ENCODE measurements at regions not wholly inside any gene's neighbourhood (a gene's known extent, or its start where the extent isn't known, plus 50 kb on each side); places are given as distances from the start of the nearest gene placed in this dataset.

- H3K79me2 ChIP-seq (ENCODE audit: insufficient read depth, low read length), result no peaks in the 10 kb centered on the region
- no peaks in the 10 kb centered on the region for H4K20me1 ChIP-seq (ENCODE audit: insufficient read depth, low read length)
- DNase-seq (ENCODE audit: insufficient read length, low spot score, missing footprints), result no peak
- no peaks in the 10 kb centered on the region for H3K4me1 ChIP-seq (ENCODE audit: insufficient read depth, low read length)
- no peak for TF ChIP-seq CTCF (IDR thresholded peaks at IDR 0.05; ENCODE audit: extremely low read depth, low read depth, low read length)
- no peak overlapping the region for H2AFZ ChIP-seq (ENCODE audit: low read length)
- no peak overlapping the region for H3K4me2 ChIP-seq (ENCODE audit: insufficient read depth, low read length)
- no peaks in the 10 kb centered on the region for H3K27me3 ChIP-seq (ENCODE audit: insufficient read depth, low read length)
- H3K27ac ChIP-seq (ENCODE audit: low read depth, low read length), result no peak overlapping the region
- H3K36me3 ChIP-seq (ENCODE audit: insufficient read depth, low read length), result no peaks in the 10 kb centered on the region
- no peak overlapping the region for H3K4me3 ChIP-seq (ENCODE audit: insufficient read depth, low read length)
- H3K9me3 ChIP-seq (ENCODE audit: low read depth, low read length), result no peaks in the 10 kb centered on the region
Measured at GRCh38 chr21:16437586-16437985, 707.8 kb downstream of the USP25 start.

- Histone ChIP-seq H3K36me3 (ENCODE audit: insufficient read depth, low read length) (no peaks in the 10 kb centered on the region), H3K4me1 (ENCODE audit: insufficient read depth, low read length) (no peaks in the 10 kb centered on the region), H3K4me2 (ENCODE audit: insufficient read depth, low read length) (no peak overlapping the region), H4K20me1 (ENCODE audit: insufficient read depth, low read length) (no peaks in the 10 kb centered on the region), H3K4me3 (ENCODE audit: insufficient read depth, low read length) (no peak overlapping the region), H3K27me3 (ENCODE audit: insufficient read depth, low read length) (no peaks in the 10 kb centered on the region), H3K27ac (ENCODE audit: low read depth, low read length) (no peak overlapping the region), H3K9me3 (ENCODE audit: low read depth, low read length) (no peaks in the 10 kb centered on the region), H3K79me2 (ENCODE audit: insufficient read depth, low read length) (no peaks in the 10 kb centered on the region), H2AFZ (ENCODE audit: low read length) (no peak overlapping the region)
- no peak for DNase-seq (ENCODE audit: insufficient read length, low spot score, missing footprints)
- no peak for TF ChIP-seq CTCF (IDR thresholded peaks at IDR 0.05; ENCODE audit: extremely low read depth, low read depth, low read length)
Measured at GRCh38 chr21:16438761-16439160, 709.0 kb downstream of the USP25 start.

GRCh38 chr21:16441789-16442188, 712.0 kb downstream of the USP25 start:
- TF ChIP-seq CTCF (IDR thresholded peaks at IDR 0.05; ENCODE audit: extremely low read depth, low read depth, low read length), result no peak
- DNase-seq (ENCODE audit: insufficient read length, low spot score, missing footprints), result no peak
- Histone ChIP-seq H3K36me3 (ENCODE audit: insufficient read depth, low read length) (no peaks in the 10 kb centered on the region), H3K27me3 (ENCODE audit: insufficient read depth, low read length) (no peaks in the 10 kb centered on the region), H3K27ac (ENCODE audit: low read depth, low read length) (no peak overlapping the region), H3K9me3 (ENCODE audit: low read depth, low read length) (no peaks in the 10 kb centered on the region), H2AFZ (ENCODE audit: low read length) (no peak overlapping the region), H3K79me2 (ENCODE audit: insufficient read depth, low read length) (peaks cover 2% of the 10 kb centered on the region), H4K20me1 (ENCODE audit: insufficient read depth, low read length) (no peaks in the 10 kb centered on the region), H3K4me3 (ENCODE audit: insufficient read depth, low read length) (no peak overlapping the region), H3K4me1 (ENCODE audit: insufficient read depth, low read length) (peaks cover 4% of the 10 kb centered on the region), H3K4me2 (ENCODE audit: insufficient read depth, low read length) (no peak overlapping the region)

- no peak for DNase-seq (ENCODE audit: insufficient read length, low spot score, missing footprints)
- no peak overlapping the region for H2AFZ ChIP-seq (ENCODE audit: low read length)
Measured at GRCh38 chr21:16454399-16454798, 724.6 kb downstream of the USP25 start.

More at GRCh38 chr21:16454399-16454798, 724.6 kb downstream of the USP25 start:
- Histone ChIP-seq H4K20me1 (ENCODE audit: insufficient read depth, low read length) (no peaks in the 10 kb centered on the region), H3K27ac (ENCODE audit: low read depth, low read length) (no peak overlapping the region), H3K79me2 (ENCODE audit: insufficient read depth, low read length) (peaks cover 2% of the 10 kb centered on the region), H3K36me3 (ENCODE audit: insufficient read depth, low read length) (no peaks in the 10 kb centered on the region), H3K27me3 (ENCODE audit: insufficient read depth, low read length) (no peaks in the 10 kb centered on the region), H3K4me2 (ENCODE audit: insufficient read depth, low read length) (no peak overlapping the region), H3K9me3 (ENCODE audit: low read depth, low read length) (no peaks in the 10 kb centered on the region), H3K4me3 (ENCODE audit: insufficient read depth, low read length) (no peak overlapping the region), H3K4me1 (ENCODE audit: insufficient read depth, low read length) (no peaks in the 10 kb centered on the region)
- peak; percentile 56 for TF ChIP-seq CTCF (IDR thresholded peaks at IDR 0.05; ENCODE audit: extremely low read depth, low read depth, low read length)
